Frontal cortex (tissue), 3 donors: ENCODE measurements at regions not wholly inside any gene's neighbourhood (a gene's known extent, or its start where the extent isn't known, plus 50 kb on each side); places are given as distances from the start of the nearest gene placed in this dataset.

Source experiments
- DNase-seq, 2 donors: peaks; one replicate each; pipeline ENCODE4 v3.0.0; 2012; ENCODE audit warnings: low spot score in 2 of 2
- FAIRE-seq: peaks from 2 replicates; lab custom pipeline; 2012; peaks lifted over from hg19 to GRCh38; lab: Jason Lieb, UNC
- donor health status: control.
- donor health status: control.
- donor health status: control.

- no peak for FAIRE-seq
- no peak for DNase-seq
These were observed 247.2 kb downstream of the FAM170A start for GRCh38 chr5:119876522-119876921.

- FAIRE-seq (no peak), DNase-seq (no peak)
These were observed 249.4 kb downstream of the FAM170A start for GRCh38 chr5:119878712-119879111.

GRCh38 chr5:119879446-119879845, 250.1 kb downstream of the FAM170A start:
- FAIRE-seq (no peak), DNase-seq (no peak)

GRCh38 chr5:119895066-119895465, 265.7 kb downstream of the FAM170A start:
- no peak for FAIRE-seq
- no peak for DNase-seq

- no peak for FAIRE-seq
These were observed 267.6 kb downstream of the FAM170A start for GRCh38 chr5:119896826-119897536.

GRCh38 chr5:119897537-119898370, 268.4 kb downstream of the FAM170A start:
- DNase-seq (no peak), FAIRE-seq (no peak)

More at GRCh38 chr5:119896826-119897536, 267.6 kb downstream of the FAM170A start:
- no peak for DNase-seq

GRCh38 chr5:119899981-119900380, 270.6 kb downstream of the FAM170A start:
- no peak for DNase-seq
- FAIRE-seq = no peak

- DNase-seq (no peak), FAIRE-seq (no peak)
These were observed 273.2 kb downstream of the FAM170A start for GRCh38 chr5:119902593-119902992.

GRCh38 chr5:119913425-119913824, 284.1 kb downstream of the FAM170A start:
- FAIRE-seq = no peak
- no peak for DNase-seq

GRCh38 chr5:119919279-119919678, 289.9 kb downstream of the FAM170A start:
- FAIRE-seq (no peak), DNase-seq (no peak)

GRCh38 chr5:119926301-119926700, 296.9 kb downstream of the FAM170A start:
- DNase-seq (no peak), FAIRE-seq (no peak)

- DNase-seq (no peak), FAIRE-seq (no peak)
These were observed 299.6 kb downstream of the FAM170A start for GRCh38 chr5:119928974-119929373.

- DNase-seq (no peak), FAIRE-seq (no peak)
These were observed 301.1 kb downstream of the FAM170A start for GRCh38 chr5:119930490-119930889.

- FAIRE-seq (no peak), DNase-seq (no peak)
These were observed 313.8 kb downstream of the FAM170A start for GRCh38 chr5:119943148-119943547.

GRCh38 chr5:119945691-119946090, 316.3 kb downstream of the FAM170A start:
- no peak for FAIRE-seq
- no peak for DNase-seq

GRCh38 chr5:119948162-119948561, 318.8 kb downstream of the FAM170A start:
- DNase-seq = no peak
- no peak for FAIRE-seq

GRCh38 chr5:119949426-119949999, 320.2 kb downstream of the FAM170A start:
- DNase-seq = no peak
- no peak for FAIRE-seq

GRCh38 chr5:119951330-119951934, 322.1 kb downstream of the FAM170A start:
- DNase-seq (no peak), FAIRE-seq (no peak)

GRCh38 chr5:119953474-119953873, 324.1 kb downstream of the FAM170A start:
- FAIRE-seq (no peak), DNase-seq (no peak)

- no peak for DNase-seq
- FAIRE-seq = no peak
These were observed 324.7 kb downstream of the FAM170A start for GRCh38 chr5:119954106-119954505.

- FAIRE-seq = no peak
These were observed 332.6 kb downstream of the FAM170A start for GRCh38 chr5:119961993-119962392.

More at GRCh38 chr5:119961993-119962392, 332.6 kb downstream of the FAM170A start:
- DNase-seq = no peak
